H1 (cell line): ENCODE measurements at regions not wholly inside any gene's neighbourhood (a gene's known extent, or its start where the extent isn't known, plus 50 kb on each side); places are given as distances from the start of the nearest gene placed in this dataset.

Source experiments
- ATF2 ChIP-seq: IDR thresholded peaks from 2 replicates; pipeline ENCODE4 v1.6.1; 2012; ENCODE audit warnings: low read length, inconsistent platforms
- CHD7 ChIP-seq: fragments of 300-600 bp; sonication (generic); IDR thresholded peaks from 2 replicates; pipeline ENCODE4 v1.7.1; 2012; ENCODE audit warnings: low read length, moderate library complexity, mild to moderate bottlenecking, inconsistent platforms; ENCODE audit not compliant: insufficient replicate concordance
- E2F6 ChIP-seq: IDR thresholded peaks from 2 replicates; pipeline ENCODE4 v1.6.1; 2012; ENCODE audit warnings: inconsistent platforms
- FOSL1 ChIP-seq: IDR thresholded peaks from 2 replicates; pipeline ENCODE4 v1.6.1; 2011; ENCODE audit warnings: mild to moderate bottlenecking, low read depth, low read length, moderate library complexity; ENCODE audit not compliant: insufficient read depth
- KDM5A ChIP-seq: fragments of 200-600 bp; IDR thresholded peaks from 2 replicates; pipeline ENCODE4 v1.7.1; 2012; ENCODE audit warnings: mild to moderate bottlenecking, low read length, inconsistent platforms, mixed read lengths
- NANOG ChIP-seq: IDR thresholded peaks from 2 replicates; pipeline ENCODE4 v1.6.1; 2011; ENCODE audit warnings: low read length, low read depth, mild to moderate bottlenecking, inconsistent platforms; ENCODE audit not compliant: insufficient read depth, poor library complexity, severe bottlenecking
- PHF8 ChIP-seq: fragments of 200-600 bp; sonication (generic); conservative IDR thresholded peaks from 2 replicates; pipeline ENCODE4 v1.7.1; 2012; ENCODE audit warnings: low read depth, mild to moderate bottlenecking, inconsistent platforms, low read length, moderate library complexity
- SIX5 ChIP-seq: IDR thresholded peaks from 2 replicates; pipeline ENCODE4 v1.6.1; 2011; ENCODE audit warnings: mild to moderate bottlenecking, low read depth, low read length
- SUZ12 ChIP-seq: fragments of 200-600 bp; sonication (generic); IDR thresholded peaks from 2 replicates; pipeline ENCODE4 v1.6.1; 2012; ENCODE audit warnings: mild to moderate bottlenecking, inconsistent platforms, low read length, moderate library complexity, mixed read lengths
- TBP ChIP-seq: IDR thresholded peaks from 2 replicates; pipeline ENCODE4 v1.6.1; 2011; ENCODE audit warnings: low read depth, low read length, improper control_type of control experiment

- no peak for TF ChIP-seq CHD7
- TF ChIP-seq ATF2, result no peak
- no peak for TF ChIP-seq E2F6
- TF ChIP-seq SUZ12, result no peak
- TF ChIP-seq FOSL1, result no peak
- TF ChIP-seq KDM5A, result no peak
- TF ChIP-seq NANOG, result no peak
- no peak for TF ChIP-seq TBP
- TF ChIP-seq PHF8, result no peak
- no peak for TF ChIP-seq SIX5
Measured at GRCh38 chr7:32154797-32155196, 84.6 kb upstream of the PDE1C start (continued).
